ENCODE measurements at regions not wholly inside any gene's neighbourhood (a gene's known extent, or its start where the extent isn't known, plus 50 kb on each side); places are given as distances from the start of the nearest gene placed in this dataset.

GRCh38 chr3:113340785-113341184 lies 100.5 kb downstream of the CFAP44 start:
- TF ChIP-seq CTCF (IDR thresholded peaks at IDR 0.05 in 2 of 3, conservative IDR thresholded peaks at IDR 0.05 in 1 of 3; ENCODE audit: control insufficient read depth in 2 of 3, extremely low read depth in 1 of 3, insufficient read depth in 1 of 3, low read depth in 3 of 3, low read length in 3 of 3) (no peak), E2F4 (IDR thresholded peaks at IDR 0.05; ENCODE audit: low read depth, low read length) (no peak), POLR2AphosphoS5 (IDR thresholded peaks at IDR 0.05; ENCODE audit: low read length) (no peak), POLR2A (IDR thresholded peaks at IDR 0.05; ENCODE audit: low read depth, low read length) (no peak), JUNB (IDR thresholded peaks at IDR 0.05) (no peak), ZNF384 (IDR thresholded peaks at IDR 0.05; ENCODE audit: borderline replicate concordance, low read depth, low read length) (no peak), EP300 (IDR thresholded peaks at IDR 0.05; ENCODE audit: borderline replicate concordance in 1 of 2, control insufficient read depth in 1 of 2, low read depth in 2 of 2, low read length in 2 of 2) (no peak), USF2 (IDR thresholded peaks at IDR 0.05; ENCODE audit: borderline replicate concordance, low read depth, low read length) (no peak), ZBED1 (IDR thresholded peaks at IDR 0.05; ENCODE audit: borderline replicate concordance) (no peak)

Data from GM12878 (cell line).